DND-41 (cell line): ENCODE measurements at regions not wholly inside any gene's neighbourhood (a gene's known extent, or its start where the extent isn't known, plus 50 kb on each side); places are given as distances from the start of the nearest gene placed in this dataset.

Experiments
- CTCF ChIP-seq: IDR thresholded peaks from 2 replicates; pipeline ENCODE4 v1.5.1; 2012; ENCODE audit warnings: borderline replicate concordance, low read length, moderate library complexity, mild to moderate bottlenecking; ENCODE audit not compliant: poor library complexity, severe bottlenecking; ENCODE audit errors: extremely low read depth
- EZH2 ChIP-seq: IDR thresholded peaks from 3 replicates; pipeline ENCODE4 v1.6.1; 2012; ENCODE audit warnings: borderline replicate concordance, low read depth, mild to moderate bottlenecking, moderate library complexity, low read length, inconsistent platforms; ENCODE audit not compliant: severe bottlenecking

GRCh38 chr1:214902636-214903320 lies 179.8 kb upstream of the KCNK2 start:
- TF ChIP-seq CTCF = no peak
- no peak for TF ChIP-seq EZH2
